GM21529 (cell line): ENCODE measurements at regions not wholly inside any gene's neighbourhood (a gene's known extent, or its start where the extent isn't known, plus 50 kb on each side); places are given as distances from the start of the nearest gene placed in this dataset.
"Not testable (repeated sequence)": the region's sequence is repeated elsewhere in the genome, so short reads cannot be mapped to it uniquely, and the experiment has no call there.

Source experiments
- ATAC-seq: cut with Tn5 transposase; IDR thresholded peaks from one replicate; pipeline ENCODE4 v1.9.1; 2021; ENCODE audit not compliant: unreplicated experiment

- ATAC-seq: no peak
These were observed 158.8 kb upstream of the KYNU start for GRCh38 chr2:142718576-142719155.

GRCh38 chr2:142716463-142717242 lies 160.8 kb upstream of the KYNU start:
- ATAC-seq: no peak

GRCh38 chr2:142714600-142714999 lies 162.9 kb upstream of the KYNU start:
- ATAC-seq: peak; percentile 79

GRCh38 chr2:142710336-142710735 lies 167.1 kb upstream of the KYNU start:
- no peak for ATAC-seq

DNA sequence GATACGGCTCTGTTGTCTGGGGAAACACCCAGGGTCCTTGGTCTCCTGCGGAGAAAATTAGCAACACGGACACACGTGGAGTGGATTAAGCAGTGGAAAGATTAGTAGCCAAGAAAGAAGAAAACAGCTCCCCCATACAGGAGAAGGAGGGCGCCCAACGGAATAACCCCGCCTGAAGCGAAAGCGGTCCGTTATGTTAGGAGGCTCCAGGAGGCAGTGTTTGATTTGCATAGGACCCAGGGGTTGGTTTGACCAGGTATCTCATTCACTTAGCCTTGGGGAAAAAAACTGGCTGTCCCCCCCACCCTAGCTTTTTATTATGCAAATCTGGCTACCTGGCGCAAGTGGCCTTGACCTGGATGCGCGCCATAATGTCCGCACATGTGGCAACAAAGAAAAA lies 170.1 kb upstream of the KYNU start:
- no peak for ATAC-seq

DNA sequence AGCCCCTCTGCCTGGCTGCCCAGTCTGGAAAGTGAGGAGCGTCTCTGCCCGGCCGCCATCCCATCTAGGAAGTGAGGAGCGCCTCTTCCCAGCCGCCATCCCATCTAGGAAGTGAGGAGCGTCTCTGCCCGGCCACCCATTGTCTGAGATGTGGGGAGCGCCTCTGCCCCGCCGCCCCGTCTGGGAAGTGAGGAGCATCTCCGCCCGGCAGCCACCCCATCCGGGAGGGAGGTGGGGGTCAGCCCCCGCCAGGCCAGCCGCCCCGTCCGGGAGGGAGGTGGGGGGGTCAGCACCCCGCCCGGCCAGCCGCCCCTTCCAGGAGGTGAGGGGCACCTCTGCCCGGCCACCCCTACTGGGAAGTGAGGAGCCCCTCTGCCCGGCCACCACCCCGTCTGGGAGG lies 175.1 kb upstream of the KYNU start:
- not testable (repeated sequence) for ATAC-seq

DNA sequence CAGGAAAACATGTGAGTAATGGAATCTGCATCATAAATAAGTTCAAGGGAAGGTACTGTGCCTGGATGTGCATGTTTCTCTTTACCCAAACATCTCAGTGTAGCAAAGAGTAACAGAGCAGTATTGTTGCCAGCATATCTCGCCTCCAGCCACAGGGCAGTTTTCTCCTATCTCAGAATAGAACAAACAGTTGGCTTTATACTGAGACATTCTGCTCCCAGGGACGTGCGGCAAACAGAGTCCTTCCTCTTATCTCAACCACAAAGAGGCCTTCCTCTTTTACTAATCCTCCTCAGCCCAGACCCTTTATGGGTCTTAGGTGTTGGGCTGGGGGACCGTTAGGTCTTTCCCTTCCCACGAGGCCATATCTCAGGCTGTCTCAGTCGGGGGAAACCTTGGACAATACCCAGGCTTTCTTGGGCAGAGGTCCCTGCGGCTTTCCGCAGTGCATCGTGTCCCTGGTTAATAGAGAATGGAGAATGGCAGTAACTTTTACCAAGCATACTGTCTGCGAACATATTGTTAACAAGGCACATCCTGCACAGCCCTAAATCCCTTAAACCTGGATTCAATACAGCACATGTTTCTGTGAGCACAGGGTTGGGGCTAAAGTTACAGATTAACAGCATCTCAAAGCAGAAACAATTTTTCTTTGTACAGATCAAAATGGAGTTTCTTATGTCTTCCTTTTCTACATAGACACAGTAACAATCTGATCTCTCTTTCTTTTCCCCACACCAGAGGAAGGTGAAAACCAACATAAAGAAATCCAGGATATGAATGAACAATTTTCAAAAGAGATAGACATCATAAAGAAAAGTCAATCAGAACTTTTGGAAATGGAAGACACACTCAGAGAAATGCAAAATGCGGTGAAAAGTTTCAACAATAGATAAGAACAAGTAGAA lies 181.9 kb upstream of the KYNU start:
- not testable (repeated sequence) for ATAC-seq

DNA sequence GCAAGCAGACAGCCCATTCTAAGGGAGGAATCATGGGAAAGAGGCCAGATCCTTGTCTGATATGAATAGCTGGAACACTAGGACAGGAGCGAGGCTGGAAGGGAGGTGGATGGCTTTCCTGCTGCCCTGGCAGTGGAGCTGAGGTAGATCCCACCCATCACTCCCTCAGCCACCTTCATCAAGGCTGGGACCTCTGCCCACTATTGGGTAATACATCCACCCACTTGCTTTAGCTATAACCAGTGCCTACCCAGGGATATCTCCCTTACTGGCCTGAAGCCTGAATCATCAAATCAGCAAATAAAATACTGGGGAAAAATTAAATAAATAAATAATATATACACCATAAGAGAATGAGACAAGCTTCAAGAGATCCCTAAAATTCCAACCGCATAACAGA lies 183.2 kb upstream of the KYNU start:
- ATAC-seq: no peak

- ATAC-seq: no peak
These were observed 184.1 kb upstream of the KYNU start for GRCh38 chr2:142693171-142693950.

GRCh38 chr2:142688856-142689605 lies 188.4 kb upstream of the KYNU start:
- no peak for ATAC-seq

DNA sequence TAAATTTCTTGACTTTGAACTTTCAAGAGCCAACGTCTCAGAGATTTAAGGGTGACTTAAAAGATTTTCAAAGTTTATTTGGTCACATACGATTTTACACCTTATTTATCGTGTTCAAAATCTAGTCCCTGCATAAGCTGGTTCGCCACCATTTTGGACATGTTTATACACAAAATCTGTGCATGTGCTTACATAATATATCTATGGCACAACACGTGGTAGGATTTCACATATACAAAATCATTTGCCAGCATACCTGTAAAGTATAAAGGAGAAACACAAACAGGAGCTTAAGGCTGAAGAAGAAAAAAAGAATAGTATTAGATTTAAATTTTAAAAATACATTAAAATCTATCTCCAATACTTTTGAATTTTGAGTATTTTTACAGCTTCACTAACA lies 190.0 kb upstream of the KYNU start:
- ATAC-seq: no peak

- no peak for ATAC-seq
These were observed 190.4 kb upstream of the KYNU start for GRCh38 chr2:142687075-142687474.

GRCh38 chr2:142684667-142685066 lies 192.8 kb upstream of the KYNU start:
- ATAC-seq: no peak

DNA sequence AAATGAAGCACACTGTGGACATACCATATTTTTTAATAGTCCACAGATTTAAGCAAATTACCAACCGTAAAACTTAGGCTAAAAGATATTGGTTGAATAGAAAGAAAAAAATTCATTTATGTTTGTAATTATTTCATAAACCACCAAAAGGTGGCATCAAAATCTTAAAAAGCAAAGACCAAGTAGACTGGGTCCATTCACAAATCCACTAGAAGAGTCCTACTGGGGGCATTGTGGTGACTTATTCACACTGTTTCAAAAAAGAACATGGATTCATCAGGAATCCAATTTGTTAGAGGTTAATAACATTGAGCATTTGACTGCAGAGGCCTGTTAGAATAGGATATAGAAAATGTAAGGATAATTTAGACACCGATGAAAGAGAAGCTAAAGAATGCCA lies 194.9 kb upstream of the KYNU start:
- ATAC-seq: no peak

DNA sequence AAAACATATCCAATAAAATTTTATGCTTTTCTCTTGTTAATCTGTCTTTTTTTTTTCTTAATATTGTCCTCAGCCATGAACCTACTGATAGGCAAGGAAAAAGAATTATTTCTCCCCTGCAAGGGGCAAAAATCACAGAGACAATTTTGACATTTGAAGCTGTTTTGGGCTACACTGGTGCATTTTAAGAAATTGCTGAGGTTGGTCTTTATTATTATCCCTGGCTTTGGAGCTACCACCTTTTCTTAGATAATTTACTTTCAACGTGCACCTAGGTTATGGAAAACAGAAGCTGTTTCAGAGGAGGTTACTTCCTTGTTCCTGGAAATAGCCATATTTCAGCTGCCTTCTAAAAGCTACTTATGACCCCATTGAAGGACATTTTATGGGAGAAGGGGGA lies 195.5 kb upstream of the KYNU start:
- ATAC-seq: no peak

DNA sequence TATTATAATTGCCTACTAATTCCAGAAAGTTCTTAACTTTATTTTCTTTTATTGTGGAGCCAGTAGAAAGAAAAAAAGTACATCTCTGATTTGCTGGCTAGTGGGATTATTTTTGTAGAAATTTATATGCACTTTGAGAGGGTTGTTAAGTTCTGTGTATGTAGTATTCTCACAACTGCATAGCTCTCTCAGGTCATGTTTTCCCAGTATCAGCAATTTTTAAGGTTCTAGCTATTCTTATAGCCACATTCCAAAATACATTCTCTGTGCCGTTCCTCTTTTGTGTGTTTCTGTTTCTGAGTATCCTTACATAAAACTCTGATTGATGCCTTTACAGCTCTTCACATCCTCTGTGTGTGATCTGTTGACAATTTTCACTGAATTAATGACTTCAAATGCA lies 199.3 kb upstream of the KYNU start:
- no peak for ATAC-seq

- no peak for ATAC-seq
These were observed 202.1 kb upstream of the KYNU start for GRCh38 chr2:142675398-142675797.

DNA sequence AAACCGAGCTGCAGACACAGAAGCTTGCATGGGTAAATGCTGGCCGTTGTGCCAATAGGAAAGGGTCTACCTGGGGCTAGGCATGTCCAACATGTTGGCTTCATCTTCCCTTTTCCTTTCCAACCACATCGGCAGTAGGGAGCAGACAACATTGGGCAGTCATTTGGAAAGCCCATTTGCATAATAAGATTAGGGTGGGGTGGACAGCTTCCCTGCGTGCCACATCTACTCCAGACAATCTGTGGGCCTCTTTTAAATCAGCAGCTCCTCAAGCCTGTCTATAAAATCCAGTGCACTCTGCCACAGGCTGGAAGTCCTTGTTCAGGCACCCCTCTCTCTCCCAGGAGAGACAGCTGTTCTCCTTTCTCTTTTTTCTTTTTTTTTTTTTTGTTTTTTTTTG lies 203.6 kb upstream of the KYNU start:
- ATAC-seq: no peak

DNA sequence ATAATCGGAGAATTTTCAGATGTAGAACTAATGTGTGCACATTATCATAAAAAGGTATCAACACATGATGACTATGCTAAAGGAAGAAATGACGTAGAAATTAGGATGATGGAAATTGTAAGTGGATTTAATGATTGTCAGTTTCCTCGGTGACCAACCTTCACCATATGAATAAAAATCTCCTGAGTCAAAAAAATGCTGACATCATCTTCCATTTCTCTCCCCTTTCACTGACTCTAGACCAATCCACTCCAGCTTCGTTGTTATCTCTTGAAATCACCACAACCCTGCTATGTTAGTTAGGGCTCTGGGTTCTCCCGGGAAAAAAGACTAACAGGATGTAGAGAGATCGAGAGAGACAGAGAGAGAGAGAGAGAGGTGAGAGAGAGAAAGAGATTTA lies 204.8 kb upstream of the KYNU start:
- ATAC-seq: no peak

DNA sequence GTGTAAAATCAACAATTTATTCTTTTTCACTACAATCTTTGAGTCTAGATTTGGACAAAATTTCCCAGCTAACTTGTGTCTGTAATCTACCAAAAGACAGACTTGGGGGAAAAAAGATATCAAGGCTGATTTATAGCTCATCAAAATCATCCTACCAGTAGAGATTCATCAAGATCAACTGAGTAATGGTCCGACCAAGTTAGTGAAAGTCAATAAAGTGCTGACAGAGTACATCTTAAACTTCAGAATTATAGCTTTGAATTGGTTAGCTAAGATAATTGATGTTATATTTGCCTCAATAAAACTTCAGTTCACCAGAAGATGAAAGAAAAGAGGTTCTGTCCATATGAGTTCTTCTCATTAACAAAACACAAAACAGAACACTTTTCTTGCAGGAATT lies 207.1 kb upstream of the KYNU start:
- ATAC-seq: no peak
